WI38 (cell line): ENCODE measurements at regions not wholly inside any gene's neighbourhood (a gene's known extent, or its start where the extent isn't known, plus 50 kb on each side); places are given as distances from the start of the nearest gene placed in this dataset.
A peak's percentile ranks its signal among the peaks of the same experiment; 100 is the strongest.

Experiments
- H3K4me3 ChIP-seq: 2 replicates; pipeline ENCODE4 v1.5.1; 2011; ENCODE audit warnings: low read depth, mild to moderate bottlenecking, control low read depth, low read length
- CTCF ChIP-seq: IDR thresholded peaks from 2 replicates; pipeline ENCODE4 v1.5.1; 2012; ENCODE audit warnings: low read depth, mild to moderate bottlenecking, control low read depth, low read length

- no peak overlapping the region for H3K4me3 ChIP-seq
- TF ChIP-seq CTCF = no peak
Measured at GRCh38 chr3:193824365-193824764, 231.4 kb downstream of the OPA1 start.

GRCh38 chr3:193825617-193826016 is 232.6 kb downstream of the OPA1 start:
- no peak overlapping the region for H3K4me3 ChIP-seq
- no peak for TF ChIP-seq CTCF

- 0 out of 2 replicates have a peak, but pooled peaks have one; percentile 7 for TF ChIP-seq CTCF
- no peak overlapping the region for H3K4me3 ChIP-seq
Measured at GRCh38 chr3:193826159-193826795, 233.3 kb downstream of the OPA1 start.

DNA sequence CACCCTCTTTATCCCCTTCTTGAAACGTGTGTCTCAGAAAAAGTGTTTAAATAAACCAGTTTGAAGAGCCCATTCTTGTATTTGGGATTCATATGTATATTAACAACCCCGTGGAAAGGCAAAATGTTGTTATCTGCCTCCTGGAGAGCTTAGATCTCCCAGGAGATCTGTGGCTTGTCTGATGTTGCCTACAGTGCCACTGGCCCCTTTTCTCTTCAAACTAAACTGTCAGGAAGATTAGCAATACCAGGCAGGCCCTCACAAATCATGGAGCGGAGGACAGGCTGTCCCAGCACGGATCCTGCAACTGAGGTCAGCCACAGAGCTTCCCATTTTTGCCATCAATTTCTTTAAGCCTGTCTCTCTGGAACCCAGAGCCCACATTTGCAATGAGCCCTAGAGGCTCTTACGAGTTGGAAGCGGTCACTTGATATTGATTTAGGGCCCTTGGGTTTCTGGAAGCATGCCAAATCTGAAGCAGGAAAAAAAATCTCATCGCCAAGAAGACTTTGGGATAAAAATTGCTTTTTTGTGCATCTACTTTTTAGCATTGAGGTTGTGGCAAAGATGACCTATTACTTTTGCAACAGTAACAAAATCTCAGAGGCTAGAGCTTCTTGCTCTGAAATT is 234.1 kb downstream of the OPA1 start:
- no peak overlapping the region for H3K4me3 ChIP-seq
- TF ChIP-seq CTCF = no peak

GRCh38 chr3:193827871-193828270 is 234.9 kb downstream of the OPA1 start:
- TF ChIP-seq CTCF = no peak
- H3K4me3 ChIP-seq = no peak overlapping the region

DNA sequence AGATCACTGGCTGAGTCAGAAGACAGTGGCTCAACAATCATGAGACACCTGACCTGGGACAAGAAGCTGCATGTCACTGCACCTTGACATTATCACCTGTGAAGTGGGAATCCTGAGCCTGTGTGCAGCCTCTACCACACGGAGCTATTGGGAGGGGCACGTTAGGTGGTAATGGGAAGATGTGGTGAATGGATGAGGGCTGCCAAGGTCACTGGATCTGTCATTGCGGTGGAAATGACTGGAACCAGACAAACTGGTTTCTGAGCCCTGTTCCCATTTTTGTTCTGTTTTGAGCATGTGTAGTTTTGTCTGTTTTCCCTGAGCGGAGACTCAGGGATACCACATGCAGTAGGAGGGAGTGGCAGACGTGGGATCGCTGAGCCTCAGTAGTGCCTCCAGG is 235.5 kb downstream of the OPA1 start:
- no peak overlapping the region for H3K4me3 ChIP-seq
- no peak for TF ChIP-seq CTCF

- H3K4me3 ChIP-seq = no peak overlapping the region
- no peak for TF ChIP-seq CTCF
Measured at GRCh38 chr3:193829781-193830180, 236.8 kb downstream of the OPA1 start.
